ENCODE measurements at regions not wholly inside any gene's neighbourhood (a gene's known extent, or its start where the extent isn't known, plus 50 kb on each side); places are given as distances from the start of the nearest gene placed in this dataset.

DNA sequence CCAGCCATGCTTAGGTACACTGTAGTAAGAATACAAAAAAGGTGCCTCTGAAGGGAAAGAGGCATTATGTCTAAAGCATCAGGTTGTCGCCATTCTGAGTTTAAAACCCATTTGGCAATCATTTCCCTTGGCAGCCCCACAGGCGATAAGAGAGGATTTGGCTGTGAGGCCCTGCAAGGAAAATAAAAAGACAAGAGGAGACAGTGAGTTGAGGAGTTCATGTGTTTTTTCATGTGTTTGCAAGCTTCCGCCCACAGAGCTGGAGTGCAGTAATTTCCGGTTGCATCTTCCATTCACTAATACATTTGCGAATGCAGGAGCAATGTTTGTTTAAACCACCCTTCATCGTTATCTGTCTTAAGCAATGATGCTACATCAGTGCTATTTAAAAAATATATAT is 138.5 kb upstream of the SOX4 start:
- no peak overlapping the region for H3K4me3 ChIP-seq (ENCODE audit: low read depth, low read length)
- no peak for DNase-seq (ENCODE audit: low read depth)
- TF ChIP-seq, protein P1, sequence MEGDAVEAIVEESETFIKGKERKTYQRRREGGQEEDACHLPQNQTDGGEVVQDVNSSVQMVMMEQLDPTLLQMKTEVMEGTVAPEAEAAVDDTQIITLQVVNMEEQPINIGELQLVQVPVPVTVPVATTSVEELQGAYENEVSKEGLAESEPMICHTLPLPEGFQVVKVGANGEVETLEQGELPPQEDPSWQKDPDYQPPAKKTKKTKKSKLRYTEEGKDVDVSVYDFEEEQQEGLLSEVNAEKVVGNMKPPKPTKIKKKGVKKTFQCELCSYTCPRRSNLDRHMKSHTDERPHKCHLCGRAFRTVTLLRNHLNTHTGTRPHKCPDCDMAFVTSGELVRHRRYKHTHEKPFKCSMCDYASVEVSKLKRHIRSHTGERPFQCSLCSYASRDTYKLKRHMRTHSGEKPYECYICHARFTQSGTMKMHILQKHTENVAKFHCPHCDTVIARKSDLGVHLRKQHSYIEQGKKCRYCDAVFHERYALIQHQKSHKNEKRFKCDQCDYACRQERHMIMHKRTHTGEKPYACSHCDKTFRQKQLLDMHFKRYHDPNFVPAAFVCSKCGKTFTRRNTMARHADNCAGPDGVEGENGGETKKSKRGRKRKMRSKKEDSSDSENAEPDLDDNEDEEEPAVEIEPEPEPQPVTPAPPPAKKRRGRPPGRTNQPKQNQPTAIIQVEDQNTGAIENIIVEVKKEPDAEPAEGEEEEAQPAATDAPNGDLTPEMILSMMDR (IDR thresholded peaks at IDR 0.05; ENCODE audit: low read depth, low read length), result no peak
- TF ChIP-seq, protein P2, sequence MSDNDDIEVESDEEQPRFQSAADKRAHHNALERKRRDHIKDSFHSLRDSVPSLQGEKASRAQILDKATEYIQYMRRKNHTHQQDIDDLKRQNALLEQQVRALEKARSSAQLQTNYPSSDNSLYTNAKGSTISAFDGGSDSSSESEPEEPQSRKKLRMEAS (IDR thresholded peaks at IDR 0.05; ENCODE audit: low read depth, low read length), result no peak
- no peak for TF ChIP-seq POLR2A (IDR thresholded peaks at IDR 0.05; ENCODE audit: extremely low read depth, insufficient read length)
- no peak for TF ChIP-seq MYC (IDR thresholded peaks at IDR 0.05; ENCODE audit: low read depth, low read length)

DNA sequence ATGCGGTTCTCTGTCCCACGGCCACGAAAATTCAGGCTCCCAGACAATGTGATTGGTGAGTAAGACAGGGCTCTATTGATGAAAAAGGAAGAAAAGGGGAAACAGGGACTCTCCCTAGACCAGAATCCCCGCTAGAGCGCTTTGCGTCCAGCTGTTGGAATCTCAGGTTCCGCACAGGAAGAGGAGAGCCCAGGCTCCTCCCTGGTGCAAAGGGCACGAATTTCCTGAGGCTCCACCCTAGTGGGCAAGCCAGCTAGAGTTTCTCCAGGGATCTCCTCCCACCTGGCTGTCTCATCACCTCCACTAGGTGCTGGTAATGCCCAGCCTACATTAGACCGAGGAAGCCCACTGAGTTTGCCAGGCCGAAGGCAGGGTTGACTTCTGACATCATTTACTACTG is 135.9 kb upstream of the SOX4 start:
- no peak for DNase-seq (ENCODE audit: low read depth)
- H3K4me3 ChIP-seq (ENCODE audit: low read depth, low read length), result no peak overlapping the region
- TF ChIP-seq, protein P1 (IDR thresholded peaks at IDR 0.05; ENCODE audit: low read depth, low read length), result no peak

DNA sequence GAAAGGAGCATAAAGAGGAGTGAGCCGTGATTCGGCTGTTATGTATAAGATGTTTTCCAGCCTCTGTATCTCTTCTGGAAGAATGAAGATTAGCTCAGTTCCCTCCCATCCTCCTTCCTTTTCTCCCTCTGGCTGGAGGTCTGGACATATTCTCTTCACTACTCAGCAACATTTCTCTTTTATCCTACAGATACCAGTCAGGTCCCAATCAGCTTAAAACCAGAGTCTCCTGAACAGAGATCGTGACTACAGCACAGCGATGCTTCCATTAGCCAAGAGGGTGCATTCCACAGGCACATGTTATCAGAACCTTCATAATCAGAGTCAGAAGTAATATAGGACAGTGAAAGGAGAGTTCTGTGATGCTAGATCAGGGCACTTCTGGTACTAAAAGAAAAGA is 133.9 kb upstream of the SOX4 start:
- TF ChIP-seq MYC (IDR thresholded peaks at IDR 0.05; ENCODE audit: low read depth, low read length) (no peak), POLR2A (IDR thresholded peaks at IDR 0.05; ENCODE audit: extremely low read depth, insufficient read length) (no peak)
- TF ChIP-seq, protein P2 (IDR thresholded peaks at IDR 0.05; ENCODE audit: low read depth, low read length), result no peak
- TF ChIP-seq, protein P1 (IDR thresholded peaks at IDR 0.05; ENCODE audit: low read depth, low read length), result no peak
- no peak overlapping the region for H3K4me3 ChIP-seq (ENCODE audit: low read depth, low read length)
- no peak for DNase-seq (ENCODE audit: low read depth)

DNA sequence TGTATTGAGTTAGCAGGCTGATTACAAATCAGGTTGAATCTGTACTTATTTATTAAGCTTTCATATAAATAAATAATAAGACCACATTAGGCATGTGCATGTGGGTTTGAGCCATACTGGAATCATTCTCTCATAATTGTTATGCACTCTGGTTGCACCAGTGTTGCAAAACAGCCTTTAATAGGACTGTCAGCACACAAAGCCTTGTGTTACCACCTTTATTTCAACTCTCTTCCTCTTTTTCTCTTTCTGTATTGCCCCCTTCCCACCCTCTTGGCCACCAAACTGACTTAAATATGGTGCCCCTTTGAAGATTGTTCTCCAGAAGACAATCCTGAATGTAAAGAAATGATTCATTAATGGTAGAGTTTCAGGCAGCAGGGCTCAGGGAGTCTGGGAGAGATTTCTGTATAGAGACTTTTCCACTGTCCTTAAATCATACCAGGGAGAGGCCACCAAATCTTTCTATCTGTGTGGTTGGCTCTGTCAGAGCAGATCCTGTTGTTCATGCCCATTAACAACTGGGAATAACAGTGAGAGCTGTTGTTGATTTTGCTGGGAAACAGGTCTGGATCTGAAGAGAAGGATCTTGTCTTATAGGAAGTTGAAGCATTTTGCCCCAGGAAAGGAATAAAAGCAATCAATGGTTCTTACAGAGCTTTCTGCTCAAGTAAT is 131.6 kb upstream of the SOX4 start:
- TF ChIP-seq MYC (IDR thresholded peaks at IDR 0.05; ENCODE audit: low read depth, low read length), result no peak
- TF ChIP-seq, protein P1 (IDR thresholded peaks at IDR 0.05; ENCODE audit: low read depth, low read length), result no peak
- TF ChIP-seq POLR2A (IDR thresholded peaks at IDR 0.05; ENCODE audit: extremely low read depth, insufficient read length), result no peak
- TF ChIP-seq, protein P2 (IDR thresholded peaks at IDR 0.05; ENCODE audit: low read depth, low read length), result no peak
- no peak overlapping the region for H3K4me3 ChIP-seq (ENCODE audit: low read depth, low read length)
- DNase-seq (ENCODE audit: low read depth), result peak; percentile 72

DNA sequence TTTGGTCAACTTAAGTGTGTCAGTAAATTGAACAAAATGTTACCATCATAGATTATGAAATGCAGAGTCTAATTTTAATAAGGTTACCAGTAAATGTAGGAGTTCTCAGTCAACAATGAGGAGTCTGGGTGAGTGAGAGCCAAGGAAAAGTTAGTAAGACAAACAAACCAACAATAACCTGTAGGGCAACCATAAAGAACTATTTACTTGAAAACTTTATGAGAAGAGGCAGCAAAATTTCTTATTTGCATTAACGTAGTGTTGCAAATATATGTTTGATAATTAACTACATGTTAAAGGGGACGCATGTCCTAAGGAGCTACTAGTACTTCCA is 131.1 kb upstream of the SOX4 start:
- no peak overlapping the region for H3K4me3 ChIP-seq (ENCODE audit: low read depth, low read length)
- TF ChIP-seq MYC (IDR thresholded peaks at IDR 0.05; ENCODE audit: low read depth, low read length) (no peak), POLR2A (IDR thresholded peaks at IDR 0.05; ENCODE audit: extremely low read depth, insufficient read length) (no peak)
- TF ChIP-seq, protein P2 (IDR thresholded peaks at IDR 0.05; ENCODE audit: low read depth, low read length), result no peak
- TF ChIP-seq, protein P1 (IDR thresholded peaks at IDR 0.05; ENCODE audit: low read depth, low read length), result no peak
- no peak for DNase-seq (ENCODE audit: low read depth)

DNA sequence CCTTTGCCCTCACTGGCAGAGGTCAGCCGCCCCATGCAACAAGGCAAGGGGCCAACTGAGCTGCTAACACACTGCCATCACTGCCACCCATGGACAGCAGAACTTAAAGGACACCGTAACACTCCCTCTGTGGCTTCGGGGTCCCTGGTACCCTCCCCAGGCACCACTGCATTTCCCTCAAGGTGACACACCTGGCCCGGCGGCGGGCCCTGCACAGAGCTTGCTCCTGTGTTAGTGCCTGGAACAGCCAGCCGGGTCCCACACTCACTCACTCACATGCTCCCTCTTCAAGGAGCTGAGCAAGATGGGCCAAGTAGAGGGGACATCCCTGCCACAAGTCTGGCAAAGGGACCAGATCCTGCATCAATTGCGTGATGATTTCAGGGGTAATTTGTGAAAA is 126.5 kb upstream of the SOX4 start:
- H3K4me3 ChIP-seq (ENCODE audit: low read depth, low read length), result no peak overlapping the region
- no peak for TF ChIP-seq MYC (IDR thresholded peaks at IDR 0.05; ENCODE audit: low read depth, low read length)
- TF ChIP-seq POLR2A (IDR thresholded peaks at IDR 0.05; ENCODE audit: extremely low read depth, insufficient read length), result no peak
- TF ChIP-seq, protein P2 (IDR thresholded peaks at IDR 0.05; ENCODE audit: low read depth, low read length), result no peak
- TF ChIP-seq, protein P1 (IDR thresholded peaks at IDR 0.05; ENCODE audit: low read depth, low read length), result no peak
- no peak for DNase-seq (ENCODE audit: low read depth)
